ENCODE measurements at regions not wholly inside any gene's neighbourhood (a gene's known extent, or its start where the extent isn't known, plus 50 kb on each side); places are given as distances from the start of the nearest gene placed in this dataset.
"Not testable (repeated sequence)": the region's sequence is repeated elsewhere in the genome, so short reads cannot be mapped to it uniquely, and the experiment has no call there.

DNA sequence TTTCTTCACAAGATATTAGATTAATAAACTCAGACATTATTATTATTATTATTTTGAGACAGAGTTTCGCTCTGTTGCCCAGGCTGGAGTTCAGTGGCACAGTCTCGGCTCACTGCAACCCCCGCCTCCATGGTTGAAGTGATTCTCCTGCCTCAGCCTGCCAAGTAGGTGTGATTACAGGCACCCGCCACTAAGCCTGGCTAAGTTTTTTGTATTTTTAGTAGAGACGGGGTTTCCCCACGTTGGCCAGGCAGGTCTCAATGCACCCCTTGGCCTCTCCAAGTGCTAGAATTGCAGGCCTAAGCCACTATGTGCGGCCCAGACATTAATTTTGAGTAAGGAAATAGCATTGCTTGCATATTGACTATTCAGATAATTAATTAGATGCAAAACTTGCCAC lies 554.9 kb upstream of the LRFN5 start:
- no peak for DNase-seq

DNA sequence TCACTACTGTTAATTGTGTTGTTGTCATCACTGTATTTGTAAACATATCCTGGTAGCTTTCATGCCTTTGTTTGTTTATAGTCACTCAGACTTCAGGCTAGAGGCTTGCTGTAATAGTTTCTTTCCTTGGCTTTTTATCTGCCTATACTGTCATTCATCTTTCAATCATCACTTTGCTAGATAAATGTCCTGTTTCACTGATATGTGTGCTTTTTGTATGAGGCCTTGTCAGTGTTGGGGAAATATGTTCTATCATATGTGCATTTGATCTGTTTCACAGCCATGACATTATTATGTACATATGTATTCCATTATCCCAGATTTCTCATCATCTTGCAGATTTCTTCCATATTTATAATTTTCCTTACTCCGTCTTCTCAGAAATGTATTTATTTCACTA lies 558.9 kb upstream of the LRFN5 start:
- DNase-seq, result no peak

DNA sequence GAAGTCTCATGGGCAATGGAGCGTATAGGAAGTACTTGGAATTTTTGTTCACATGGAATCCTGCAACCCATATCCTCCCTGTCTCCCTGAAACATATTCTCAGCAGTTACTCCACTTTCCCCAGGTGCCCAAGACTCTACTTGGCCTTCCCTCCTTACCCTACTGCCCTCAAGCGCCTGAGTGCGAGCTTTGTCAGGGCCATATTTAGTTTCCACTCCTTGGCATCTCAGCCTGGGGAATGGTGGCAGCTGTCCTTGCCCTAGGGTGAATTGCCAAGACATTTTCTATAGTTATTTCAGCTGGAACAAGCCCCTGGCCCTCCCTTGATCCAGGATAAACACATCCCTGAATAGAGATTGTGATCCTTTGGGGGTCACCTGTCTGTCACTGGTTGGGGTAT lies 569.3 kb upstream of the LRFN5 start:
- DNase-seq, result no peak

DNA sequence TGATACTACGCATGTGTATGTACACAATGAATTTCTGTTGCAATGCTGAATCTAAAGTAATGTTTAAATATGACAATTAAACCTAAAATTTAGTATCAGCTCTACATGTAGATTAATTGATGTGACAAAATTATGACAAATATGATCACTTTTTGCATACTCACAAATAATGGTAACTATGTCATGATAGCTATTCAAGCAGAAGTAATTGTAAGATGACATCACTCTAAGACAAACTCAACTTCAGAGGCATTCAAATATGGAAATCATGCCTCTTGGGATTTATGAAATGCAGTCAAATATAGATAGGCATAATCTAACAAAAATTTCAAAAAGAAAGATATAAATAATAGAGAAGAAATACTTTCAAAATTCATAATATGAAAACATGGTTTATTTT lies 571.7 kb upstream of the LRFN5 start:
- DNase-seq, result no peak

DNA sequence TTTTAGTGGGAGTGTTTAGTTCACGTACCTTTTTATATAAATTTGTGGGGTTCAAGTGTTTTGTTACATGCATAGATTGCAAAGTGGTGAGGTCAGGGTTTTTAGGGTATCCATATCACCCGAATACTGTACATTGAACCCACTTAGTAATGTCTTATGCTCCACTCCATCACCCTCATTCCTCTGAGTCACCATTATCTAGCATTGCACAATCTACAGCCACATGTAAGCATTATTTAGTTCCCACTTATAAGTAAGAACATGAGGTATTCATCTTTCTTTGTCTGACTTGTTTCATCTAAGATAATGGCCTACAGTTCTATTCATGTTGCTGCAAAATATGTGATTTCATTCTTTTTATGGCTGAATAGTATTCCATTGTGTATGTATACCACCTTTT lies 583.7 kb upstream of the LRFN5 start:
- DNase-seq, result peak; percentile 1

DNA sequence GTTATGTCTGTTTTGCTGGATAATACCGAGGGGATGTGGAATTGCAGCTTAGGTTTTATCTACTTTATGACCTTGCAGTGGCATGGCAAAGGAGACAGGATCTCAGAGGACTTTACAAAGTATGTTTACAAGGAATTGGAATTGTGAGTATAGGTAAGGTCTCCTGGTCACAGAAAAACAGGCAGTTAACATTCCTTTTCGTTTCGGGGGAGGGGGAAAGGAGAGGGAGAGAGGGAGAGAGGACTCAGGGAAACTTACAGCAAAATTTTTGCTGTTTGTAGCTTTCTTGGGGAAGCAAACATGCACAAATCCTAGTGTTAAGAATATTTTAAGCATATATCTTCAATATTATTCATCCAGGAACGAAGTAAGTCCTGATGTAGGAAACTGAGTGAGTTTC lies 590.5 kb upstream of the LRFN5 start:
- no peak for DNase-seq

DNA sequence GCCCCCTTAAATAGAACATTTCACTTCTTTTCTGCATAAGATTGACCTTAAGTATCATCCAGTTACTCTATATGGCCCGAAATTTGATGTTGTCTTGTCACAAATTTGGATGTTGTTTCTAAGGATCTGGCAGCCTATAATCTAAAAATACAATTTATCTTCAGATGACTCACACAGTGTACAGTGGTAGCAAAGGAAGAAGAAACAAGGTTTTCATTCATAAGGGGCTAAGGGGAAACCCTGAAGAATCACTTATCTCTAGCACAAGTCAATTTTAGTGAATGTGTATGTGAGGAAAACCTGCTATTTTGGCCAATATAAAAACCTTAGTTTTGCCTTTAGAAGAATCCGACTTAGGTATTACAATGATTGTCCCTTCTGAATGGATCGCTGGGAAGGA lies 606.3 kb upstream of the LRFN5 start:
- DNase-seq, result no peak

DNA sequence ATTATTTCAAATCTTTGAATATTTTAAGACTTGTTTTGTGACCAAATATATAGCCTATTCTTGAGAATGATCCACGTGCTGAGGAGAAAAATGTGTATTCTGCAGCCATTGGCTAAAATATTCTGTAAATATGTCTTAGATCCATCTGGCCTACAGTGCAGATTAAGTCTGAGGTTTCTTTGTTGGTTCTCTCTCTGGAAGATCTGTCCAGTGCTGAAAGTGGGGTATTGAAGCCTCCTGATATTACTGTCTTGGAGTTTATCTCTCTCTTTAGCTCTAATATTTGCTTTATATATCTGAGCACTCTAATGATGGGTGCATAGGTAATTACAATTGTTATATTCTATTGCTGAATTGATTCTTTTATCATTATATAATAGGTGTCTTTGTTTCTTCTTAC lies 617.4 kb upstream of the LRFN5 start:
- DNase-seq, result no peak

DNA sequence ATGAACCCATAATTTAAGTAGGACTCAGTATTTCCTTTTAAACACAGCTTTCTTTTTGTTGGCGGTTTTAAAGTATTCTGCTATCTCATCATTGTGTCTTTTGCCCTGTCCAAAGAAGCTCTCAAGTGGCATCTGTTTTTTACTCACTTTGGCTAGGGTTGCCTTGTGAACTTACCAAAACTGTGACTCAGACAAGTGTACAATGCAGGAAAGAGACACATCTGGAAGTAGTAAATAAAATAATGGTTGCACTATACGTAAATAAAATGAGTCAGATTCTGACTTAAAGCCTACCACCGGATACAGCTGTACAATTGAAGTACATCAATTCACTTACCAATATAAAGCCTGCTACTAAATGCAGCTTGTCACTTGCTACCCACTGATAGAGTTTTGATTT lies 619.2 kb upstream of the LRFN5 start:
- no peak for DNase-seq

DNA sequence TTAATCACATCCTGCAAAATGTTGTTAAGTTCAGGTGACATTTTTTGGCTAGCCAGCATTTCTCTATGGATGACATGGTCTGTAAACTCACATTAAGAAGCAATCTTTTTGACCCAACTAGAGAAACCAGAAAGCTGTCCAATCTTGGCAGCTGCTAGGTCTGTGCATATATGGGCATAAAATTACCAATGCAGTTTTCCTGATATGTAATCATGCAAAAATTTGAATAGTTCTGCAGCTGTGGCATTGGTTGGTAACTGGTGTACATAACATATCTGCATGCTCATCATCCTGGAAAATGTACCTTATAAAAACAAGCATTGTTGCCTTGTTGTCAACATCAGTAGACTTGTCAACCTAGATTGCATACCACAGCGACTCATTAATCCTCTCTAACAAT lies 620.0 kb upstream of the LRFN5 start:
- DNase-seq, result no peak

DNA sequence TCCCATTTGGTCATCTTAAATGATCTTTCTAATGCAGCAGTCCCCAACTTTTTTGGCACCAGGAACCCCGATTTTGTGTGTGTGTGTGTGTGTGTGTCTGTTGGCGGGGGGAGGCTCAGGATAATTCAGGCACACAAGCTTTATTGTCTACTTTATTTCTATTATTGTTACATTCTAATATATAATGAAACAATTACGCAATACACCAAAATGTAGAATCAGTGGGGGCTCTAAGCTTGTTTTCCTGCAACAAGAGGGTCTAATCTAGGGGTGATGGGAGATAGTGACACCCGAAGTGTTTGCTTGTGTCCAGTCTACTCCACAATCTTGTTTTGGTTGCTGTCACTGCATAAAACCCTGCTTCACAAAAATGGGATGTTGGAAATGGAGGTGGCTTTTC lies 621.1 kb upstream of the LRFN5 start:
- no peak for DNase-seq

DNA sequence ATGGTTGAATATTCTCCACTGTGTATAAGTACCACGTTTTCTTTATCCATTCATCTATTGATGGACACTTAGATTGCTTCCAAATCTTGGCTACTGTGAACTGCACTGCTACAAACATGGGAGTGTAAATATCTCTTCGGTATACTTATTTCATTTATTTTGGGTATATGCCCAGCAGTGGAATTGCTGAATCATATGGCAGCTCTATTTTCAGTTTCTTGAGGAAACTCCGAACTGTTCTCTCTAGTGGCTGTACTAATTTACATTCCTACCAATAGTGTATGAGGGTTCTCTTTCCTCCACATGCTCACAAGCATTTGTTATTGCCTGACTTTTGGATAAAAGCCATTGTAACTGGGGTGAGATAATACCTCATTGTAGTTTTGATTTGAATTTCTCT lies 623.1 kb upstream of the LRFN5 start:
- DNase-seq, result no peak

DNA sequence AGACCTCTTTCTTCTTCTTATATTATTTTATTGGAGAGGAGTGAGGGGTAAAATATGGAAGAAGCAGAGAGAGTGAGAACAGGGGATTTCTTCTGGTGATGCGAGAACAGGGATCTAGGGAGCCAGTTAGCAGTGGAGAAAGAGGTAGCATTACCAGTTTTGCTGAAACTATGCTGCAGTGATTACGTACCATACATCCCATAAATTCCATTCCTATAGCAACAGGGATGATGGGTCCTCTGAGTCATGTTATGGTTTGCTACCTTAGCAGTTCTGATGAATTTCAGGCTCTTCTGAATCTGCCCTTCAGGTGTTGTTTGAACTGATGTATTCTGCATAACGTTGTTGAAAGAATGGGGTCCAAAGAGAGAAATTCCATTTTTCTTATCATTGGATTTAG lies 625.4 kb upstream of the LRFN5 start:
- no peak for DNase-seq

DNA sequence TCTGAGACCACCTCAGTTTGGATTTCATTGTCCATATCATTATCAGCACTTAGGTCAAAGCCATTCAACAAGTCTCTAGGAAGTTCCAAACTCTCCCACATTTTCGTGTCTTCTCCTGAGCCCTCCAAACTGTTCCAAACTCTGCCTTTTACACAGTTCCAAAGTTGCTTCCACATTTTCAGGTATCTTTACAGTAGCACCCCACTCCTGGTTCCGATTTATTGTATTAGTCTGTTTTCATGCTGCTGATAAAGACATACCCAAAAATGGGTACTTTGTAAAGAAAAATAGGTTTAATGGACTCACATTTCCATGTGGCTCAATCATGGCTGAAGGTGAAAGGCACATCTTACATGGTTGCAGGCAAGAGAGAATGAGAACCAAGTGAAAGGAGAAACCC lies 646.4 kb upstream of the LRFN5 start:
- DNase-seq, result not testable (repeated sequence)

DNA sequence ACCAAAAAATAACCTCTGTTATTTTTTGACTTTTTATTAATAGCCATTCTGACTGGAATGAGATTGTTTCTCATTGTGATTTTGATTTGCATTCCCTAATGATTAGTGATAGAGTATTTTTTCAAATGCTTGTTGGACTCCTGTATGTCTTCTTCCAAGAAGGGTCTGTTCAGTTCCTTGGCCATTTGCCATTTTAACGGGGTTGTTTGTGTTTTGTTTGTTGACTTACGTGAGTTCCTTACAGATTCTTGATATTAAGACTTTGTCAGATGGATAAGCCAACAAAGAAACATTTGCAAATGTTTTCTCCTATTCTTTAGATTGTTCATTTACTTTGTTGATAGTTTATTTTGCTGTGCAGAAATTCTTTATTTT lies 651.6 kb upstream of the LRFN5 start:
- DNase-seq, result no peak

DNA sequence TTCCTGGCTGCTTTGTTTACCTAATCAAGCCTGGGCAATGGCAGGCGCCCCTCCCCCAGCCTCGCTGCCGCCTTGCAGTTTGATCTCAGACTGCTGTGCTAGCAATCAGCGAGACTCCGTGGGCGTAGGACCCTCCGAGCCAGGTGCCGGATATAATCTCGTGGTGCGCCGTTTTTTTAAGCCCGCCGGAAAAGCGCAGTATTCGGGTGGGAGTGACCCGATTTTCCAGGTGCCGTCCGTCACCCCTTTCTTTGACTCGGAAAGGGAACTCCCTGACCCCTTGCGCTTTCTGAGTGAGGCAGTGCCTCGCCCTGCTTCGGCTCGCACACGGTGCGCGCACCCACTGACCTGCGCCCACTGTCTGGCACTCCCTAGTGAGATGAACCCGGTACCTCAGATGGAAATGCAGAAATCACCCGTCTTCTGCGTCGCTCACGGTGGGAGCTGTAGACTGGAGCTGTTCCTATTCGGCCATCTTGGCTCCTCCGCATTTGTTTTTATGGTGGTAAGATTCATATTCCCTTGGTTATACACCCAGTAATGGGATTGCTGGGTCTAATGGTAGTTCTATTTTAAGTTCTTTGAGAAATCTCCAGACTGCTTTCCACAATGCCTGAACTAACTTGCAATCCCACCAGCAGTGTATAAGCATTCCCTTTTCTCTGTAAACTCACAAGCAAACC lies 652.1 kb upstream of the LRFN5 start:
- not testable (repeated sequence) for DNase-seq

DNA sequence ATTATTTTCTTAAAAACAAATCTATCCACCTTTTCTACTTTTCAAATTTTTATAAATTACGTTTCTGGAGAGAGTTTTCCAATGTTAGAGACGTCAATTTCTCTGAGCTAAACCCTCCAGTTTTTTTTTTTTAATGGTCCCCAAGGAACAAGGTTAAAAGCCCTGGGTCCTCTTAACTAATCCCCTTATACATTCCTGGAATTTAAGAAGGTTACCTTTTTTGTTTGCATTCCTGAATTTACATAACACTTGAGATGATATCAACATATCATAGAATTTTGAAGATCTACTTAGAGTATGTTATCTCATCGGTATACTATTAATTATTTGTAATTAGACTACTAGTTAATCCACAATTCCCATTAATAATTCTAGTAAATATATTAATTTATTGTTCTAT lies 662.2 kb upstream of the LRFN5 start:
- DNase-seq, result no peak

DNA sequence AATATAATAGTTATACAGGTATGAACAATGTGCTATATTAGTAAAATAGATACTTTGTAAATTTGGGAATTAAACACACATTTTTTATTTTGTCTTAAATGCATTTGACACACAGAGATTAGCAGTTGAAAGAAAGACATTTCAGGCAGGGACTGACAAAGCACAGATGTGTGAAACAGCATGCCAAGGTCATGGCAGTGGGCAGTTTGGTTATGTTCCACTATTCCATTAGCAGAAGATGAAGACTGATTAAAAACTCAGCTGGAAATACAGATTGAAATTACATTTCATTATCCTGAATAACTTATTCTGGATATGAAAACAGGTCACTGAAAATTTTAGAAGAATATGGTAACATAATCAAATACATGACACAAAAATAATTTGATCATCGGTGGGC lies 669.8 kb upstream of the LRFN5 start:
- no peak for DNase-seq

DNA sequence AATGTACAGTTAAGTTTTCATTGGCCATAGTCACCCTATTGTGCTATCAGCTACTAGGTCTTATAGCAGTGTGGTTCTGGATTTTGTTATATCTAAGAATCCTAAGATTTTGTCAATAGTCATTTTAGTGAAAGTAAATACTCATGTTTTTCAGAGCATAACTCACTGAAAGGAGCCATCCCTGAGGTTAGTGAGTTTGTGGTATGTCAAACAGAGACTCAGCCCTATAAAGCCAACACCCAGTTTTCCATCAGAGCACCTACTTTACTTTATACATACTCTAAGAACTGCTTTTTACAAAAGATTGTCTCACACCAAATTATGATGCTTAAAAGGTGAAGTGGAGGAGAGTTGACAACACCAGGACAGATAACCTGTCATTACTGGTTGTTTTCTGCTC lies 686.3 kb upstream of the LRFN5 start:
- DNase-seq, result no peak

DNA sequence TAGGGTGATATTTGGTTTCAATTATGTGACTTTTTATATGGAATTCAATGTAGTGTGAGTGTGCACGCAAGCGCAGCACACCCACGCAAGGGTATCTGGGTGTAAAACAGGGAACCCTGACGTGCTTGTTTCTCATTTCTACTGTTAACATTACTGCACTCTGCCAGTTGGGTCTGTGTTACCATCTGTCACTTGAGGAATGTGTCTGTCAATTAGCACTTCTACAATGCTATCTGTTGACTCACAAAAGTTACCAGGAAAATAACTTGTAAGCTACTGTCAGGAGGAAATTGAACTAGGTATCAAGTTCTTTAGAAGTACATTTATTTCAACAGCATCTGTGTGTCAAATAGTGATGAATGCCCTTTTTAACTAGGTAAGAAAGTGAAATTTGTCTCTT lies 695.5 kb upstream of the LRFN5 start:
- no peak for DNase-seq

DNA sequence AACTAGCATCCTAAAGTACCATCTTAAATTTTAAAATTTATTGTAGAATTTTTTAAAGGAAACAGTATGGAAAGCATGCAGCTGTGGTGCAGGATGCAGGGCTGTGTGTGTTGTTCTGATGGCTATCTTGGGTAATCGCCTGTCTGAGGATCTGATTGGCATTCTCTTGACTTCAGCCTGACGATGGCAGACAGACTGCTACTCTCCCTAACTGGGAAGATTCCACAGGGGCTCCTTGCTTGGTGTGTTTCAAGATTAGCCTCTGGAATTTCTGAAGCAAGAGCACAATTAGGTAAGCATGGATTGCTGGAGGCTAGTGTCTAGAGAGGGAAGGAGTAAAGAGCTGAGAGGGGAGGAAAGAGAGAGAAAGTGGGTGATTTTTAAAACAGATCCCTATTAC lies 696.8 kb upstream of the LRFN5 start:
- DNase-seq, result no peak

DNA sequence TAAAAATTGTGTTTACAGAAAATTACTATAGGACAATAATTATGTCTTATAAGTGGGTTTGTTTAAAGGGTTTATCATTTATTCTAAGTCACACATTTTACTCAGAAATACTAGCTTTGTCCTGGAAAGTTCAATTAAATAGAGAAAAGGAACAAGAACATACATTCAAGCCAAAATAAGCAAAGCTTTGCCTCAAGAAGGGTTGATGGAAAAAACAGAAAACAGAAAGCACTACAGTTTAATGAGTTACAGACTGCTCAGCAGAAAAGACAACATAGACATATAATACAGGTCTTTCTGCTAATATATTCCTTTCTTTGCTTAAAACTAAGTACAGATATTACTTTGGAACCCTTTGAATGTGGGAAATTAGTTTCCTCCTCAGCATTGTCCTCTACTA lies 703.0 kb upstream of the LRFN5 start:
- DNase-seq, result no peak

DNA sequence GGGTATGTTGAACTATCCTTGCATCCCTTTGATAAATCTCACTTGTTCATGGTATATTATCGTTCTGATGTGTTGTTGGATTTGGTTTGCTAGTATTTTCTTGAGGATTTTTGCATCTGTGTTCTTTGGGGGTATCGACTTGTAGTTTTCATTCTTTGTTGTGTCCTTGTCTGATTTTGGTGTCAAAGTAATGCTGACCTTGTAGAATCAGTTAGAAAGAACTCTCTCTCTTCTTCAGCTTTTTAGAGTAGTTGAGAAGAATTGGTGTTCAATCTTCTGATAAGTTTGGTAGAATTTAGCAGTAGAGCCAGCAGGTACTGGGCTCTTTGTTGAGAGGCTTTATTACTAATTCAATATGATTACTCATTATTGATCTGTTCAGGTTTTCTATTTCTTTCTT lies 707.2 kb upstream of the LRFN5 start:
- no peak for DNase-seq

DNA sequence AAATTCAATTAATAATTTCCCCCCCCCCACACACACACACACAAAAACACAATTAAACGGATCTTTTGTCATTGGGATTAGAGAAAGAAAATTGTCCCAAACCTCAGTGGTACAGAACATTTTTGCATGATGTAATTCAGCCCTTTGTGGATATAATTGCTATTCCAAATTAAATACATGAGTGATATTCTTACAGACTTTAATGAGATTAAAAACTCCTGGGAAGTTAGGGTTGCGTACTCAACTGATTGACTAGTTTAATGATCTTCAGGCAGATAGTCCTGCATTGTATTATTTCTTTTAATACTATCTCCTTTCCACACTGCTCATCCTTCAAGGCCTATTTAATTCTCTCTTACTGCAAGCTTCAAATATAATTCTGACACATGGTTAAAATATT lies 711.8 kb upstream of the LRFN5 start:
- DNase-seq, result no peak

DNA sequence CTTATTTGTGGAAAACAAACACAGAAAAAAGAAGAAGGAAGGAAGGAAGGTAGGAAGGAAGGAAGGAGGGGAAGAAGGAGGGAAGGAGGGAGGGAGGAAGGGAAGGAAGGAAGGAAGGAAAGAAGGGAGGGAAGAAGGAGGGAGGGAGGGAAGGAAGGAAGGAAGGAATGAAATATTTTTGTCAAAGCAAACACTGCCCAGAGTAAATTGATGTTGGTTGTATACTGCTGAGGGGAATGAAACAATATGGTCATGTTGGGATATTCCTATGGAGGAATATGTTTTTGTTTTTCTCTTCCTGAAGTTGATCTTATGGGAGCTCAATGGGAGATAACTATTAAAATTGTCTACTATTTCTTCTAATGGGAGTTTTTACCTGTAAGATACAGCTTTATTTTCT lies 717.5 kb upstream of the LRFN5 start:
- DNase-seq, result no peak

DNA sequence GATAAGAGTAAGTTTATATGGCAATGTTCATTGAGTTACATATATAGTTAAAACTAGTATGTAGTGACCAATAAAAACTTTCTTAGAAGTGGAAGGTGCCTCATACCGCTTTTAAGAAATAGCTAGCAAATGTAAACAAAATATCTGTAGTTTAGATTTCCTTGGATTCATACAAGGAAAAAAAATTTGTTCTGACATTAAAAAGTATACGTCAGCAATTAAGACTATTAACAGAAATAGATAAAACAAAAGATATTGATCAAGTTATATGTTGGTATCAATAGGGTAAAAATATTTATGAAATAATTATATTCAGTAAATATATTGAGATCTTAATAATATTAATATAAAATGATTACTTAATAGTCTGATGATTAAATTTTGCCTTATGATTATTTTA lies 718.8 kb upstream of the LRFN5 start:
- no peak for DNase-seq
